Liver (tissue), 3 donors: ENCODE measurements at regions not wholly inside any gene's neighbourhood (a gene's known extent, or its start where the extent isn't known, plus 50 kb on each side); places are given as distances from the start of the nearest gene placed in this dataset.

Source experiments
- CTCF ChIP-seq: fragments of 150-350 bp; IDR thresholded peaks from 2 replicates; pipeline ENCODE4 v1.5.1; 2017; ENCODE audit warnings: improper control_type of control experiment, low read depth, low read length; ENCODE audit not compliant: missing input control
- JUND ChIP-seq, 2 donors: IDR thresholded peaks; 2 replicates each; pipeline ENCODE4 v1.6.1; 2016; ENCODE audit warnings: antibody characterized with exemption in 2 of 2
- MAX ChIP-seq: IDR thresholded peaks from 2 replicates; pipeline ENCODE4 v1.6.1; 2016; ENCODE audit warnings: antibody characterized with exemption
- SP1 ChIP-seq: IDR thresholded peaks from 2 replicates; pipeline ENCODE4 v1.6.1; 2018; ENCODE audit warnings: antibody characterized with exemption, mild to moderate bottlenecking
- TAF1 ChIP-seq: conservative IDR thresholded peaks from 2 replicates; pipeline ENCODE4 v1.6.1; 2016; ENCODE audit warnings: antibody characterized with exemption, mild to moderate bottlenecking
- YY1 ChIP-seq: IDR thresholded peaks from 2 replicates; pipeline ENCODE4 v1.6.1; 2016; ENCODE audit warnings: antibody characterized with exemption, mild to moderate bottlenecking
- donor health status: healthy.
- donor health status: healthy.

GRCh38 chr7:18191341-18191740 is 163.7 kb upstream of the PRPS1L1 start:
- TF ChIP-seq CTCF (no peak), TAF1 (no peak), SP1 (no peak), YY1 (no peak), MAX (no peak), JUND (IDR thresholded peaks at IDR 0.05) (no peak)
